GM18861 (cell line): ENCODE measurements at regions not wholly inside any gene's neighbourhood (a gene's known extent, or its start where the extent isn't known, plus 50 kb on each side); places are given as distances from the start of the nearest gene placed in this dataset.

Experiments
- ATAC-seq: cut with Tn5 transposase; IDR thresholded peaks from one replicate; pipeline ENCODE4 v1.9.1; 2021; ENCODE audit not compliant: unreplicated experiment

DNA sequence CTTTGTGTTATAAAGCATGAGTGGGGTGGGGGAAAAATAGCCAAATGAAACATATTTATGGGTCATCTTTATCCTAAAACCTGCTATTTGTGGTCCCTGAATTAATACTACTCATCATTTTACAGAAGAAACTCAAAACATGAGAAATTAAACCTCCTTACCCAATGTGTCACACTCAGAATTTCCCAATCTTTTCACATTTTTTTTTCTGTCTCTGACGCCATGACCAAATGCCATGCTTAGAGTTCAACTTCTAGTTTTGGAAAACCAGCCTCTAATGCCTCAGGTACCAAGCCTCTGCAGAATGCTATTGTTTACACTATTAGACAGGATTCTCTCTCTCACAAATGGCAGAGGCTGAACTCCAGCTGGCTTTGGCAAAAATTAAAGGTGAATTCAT, 505.5 kb upstream of the WWC1 start:
- ATAC-seq, result no peak

DNA sequence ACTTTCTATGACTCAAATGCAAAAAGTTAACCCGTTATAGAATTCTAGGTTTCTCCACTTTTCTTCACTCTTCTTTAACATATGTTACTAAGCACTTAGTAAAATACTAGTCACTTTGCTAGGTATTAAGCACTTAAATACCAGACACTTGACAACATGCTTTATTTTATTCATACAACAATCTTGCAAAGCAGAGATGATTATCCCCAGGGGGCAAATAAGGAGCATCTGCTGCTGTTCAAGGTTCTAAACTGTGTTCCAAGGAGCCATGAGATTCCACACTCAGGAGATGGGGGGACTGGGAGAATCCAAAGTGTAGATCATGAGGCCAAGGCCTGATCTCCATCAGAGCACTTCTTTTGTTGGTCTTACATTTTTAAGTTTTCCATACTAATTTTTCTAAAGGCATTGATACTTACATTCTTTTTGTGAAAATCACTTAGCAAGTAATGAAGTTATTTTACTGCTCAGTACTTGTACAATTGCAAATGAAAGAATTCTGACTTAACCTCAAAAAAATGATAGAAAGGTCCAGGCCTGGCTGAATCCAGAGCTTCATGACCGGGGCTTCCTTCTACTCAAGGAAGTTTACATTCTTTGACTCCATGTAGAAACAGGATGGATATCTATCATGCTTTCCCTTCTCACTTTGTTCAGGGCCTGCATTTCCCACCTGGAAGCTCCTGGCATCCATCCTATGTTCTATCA, 504.4 kb upstream of the WWC1 start:
- no peak for ATAC-seq

DNA sequence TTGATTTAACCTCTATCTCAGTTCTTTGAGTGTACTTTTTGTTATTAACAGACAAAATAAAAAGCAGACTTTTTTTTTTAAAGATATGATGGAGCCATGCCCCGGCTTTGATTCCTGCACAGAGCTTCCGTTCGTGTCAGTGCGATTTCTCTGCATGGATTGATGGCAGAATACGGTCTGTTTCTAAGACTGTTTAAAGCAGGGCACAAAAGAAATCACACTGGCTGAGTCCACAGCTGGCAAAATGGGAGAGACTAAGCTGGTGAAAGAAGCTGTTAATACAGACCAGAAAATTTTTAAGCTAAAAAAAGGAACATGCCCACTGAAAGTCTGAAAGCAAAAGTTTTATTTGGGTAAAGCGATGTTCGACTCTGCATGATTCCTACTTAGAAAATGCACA, 501.4 kb upstream of the WWC1 start:
- ATAC-seq, result no peak

DNA sequence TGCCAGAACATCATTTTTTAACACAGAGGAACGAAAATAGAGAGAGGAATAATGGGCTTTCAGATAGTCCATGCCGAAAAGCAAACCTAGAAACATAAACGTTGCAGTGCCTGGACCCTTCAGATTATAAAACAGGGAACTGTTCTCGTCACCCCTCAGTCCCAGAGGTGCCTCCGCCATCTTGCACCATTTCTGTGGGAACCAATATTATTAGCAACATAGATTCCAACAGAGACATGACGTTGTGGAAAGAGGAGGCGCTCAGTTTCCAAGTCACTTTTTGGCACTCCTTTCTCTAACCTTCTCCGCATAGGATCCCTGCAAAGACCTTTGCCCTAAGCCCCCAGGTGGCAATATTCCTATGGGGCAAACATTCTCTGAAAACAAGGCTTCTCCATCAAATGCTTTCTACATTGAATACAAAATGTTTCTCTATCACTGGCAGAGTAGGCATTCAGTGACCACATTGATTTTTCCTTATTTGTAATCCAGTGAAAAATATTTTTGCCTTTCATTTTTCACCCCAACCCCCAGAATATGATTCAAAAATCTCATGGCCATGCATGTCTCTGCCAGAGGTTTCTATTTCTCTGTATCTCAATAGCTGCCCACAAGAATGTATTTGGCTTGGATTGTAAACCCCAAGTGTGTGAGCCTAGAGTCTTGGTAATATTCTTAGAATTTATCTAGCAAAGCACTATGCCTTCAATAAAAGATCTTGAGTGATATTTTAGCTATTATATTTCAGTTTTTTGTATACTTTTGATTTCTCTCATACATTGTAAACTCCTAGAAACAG, 500.8 kb upstream of the WWC1 start:
- ATAC-seq, result no peak

DNA sequence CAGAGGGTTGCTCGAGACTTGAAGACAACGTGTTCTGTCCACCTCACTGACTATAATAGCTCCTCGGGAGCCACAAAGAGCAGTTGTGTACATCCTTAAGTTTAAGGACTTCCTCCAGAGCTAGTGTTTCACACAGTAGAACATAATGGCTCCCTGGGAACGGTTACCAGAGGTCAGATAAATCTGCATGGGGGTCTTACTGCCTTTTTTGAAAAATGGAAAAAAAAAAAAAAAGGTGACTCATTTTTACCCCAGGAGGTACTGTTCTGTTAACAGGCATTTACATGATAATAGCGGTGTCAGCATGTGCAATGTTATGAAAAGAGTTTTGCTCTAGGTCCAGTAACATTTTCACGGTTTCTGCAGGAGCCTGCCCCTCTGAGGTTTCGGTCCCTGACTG, 498.9 kb upstream of the WWC1 start:
- no peak for ATAC-seq

DNA sequence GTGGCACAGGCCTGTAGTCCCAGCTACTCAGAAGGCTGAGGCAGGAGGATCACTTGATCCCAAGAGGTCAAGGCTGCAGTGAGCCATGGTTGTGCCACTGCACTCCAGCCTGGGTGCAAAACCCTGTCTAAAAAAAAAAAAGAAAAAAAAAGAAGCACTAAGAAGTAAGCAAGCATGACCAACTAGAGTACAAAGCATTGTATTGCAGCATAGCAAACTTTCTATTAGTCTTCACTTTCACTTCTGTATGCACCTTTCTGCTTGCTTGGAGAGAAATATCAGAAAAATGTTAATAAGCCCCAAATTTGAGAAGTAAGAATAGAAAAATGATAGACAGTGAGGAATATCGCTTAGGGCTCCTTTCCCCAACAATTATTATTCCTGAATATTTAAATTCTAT, 497.7 kb upstream of the WWC1 start:
- ATAC-seq, result no peak

DNA sequence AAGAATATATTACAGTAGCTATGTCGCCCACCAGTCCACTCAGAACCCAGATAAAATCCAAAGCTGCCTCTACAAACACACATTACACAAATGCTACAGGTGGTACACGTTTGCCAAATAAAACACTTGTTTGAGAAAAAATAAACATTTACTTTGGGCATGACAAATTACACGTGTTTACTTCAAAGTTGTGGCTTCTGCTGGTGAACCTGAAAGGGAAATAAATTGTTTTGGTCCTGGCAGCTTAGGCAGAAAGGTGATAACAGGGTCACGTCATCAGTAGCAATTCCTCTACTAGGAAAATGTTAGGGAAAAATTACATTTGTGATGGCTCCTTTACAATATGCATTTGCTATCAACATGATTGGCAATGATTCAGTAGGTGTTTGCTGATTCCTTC, 497.3 kb upstream of the WWC1 start:
- no peak for ATAC-seq

DNA sequence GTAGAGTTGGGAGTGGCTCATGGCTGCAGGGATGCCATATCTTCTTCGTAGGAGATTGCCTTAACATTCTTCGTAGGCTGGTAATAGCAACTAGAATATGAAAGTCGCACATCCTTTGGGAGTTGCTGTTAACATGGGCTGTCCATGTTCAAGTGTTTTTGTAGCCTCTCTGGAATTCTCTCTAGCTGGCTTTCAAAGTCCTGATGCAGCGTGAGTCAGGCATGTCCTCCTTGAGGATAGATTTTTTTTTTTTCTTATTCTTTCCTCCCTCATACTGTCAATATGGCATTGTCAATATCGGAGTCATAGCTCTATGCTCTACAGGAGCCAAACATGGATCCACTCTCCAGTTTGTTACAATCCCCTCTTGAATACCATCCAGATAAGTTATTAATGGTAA, 494.8 kb upstream of the WWC1 start:
- ATAC-seq, result no peak

DNA sequence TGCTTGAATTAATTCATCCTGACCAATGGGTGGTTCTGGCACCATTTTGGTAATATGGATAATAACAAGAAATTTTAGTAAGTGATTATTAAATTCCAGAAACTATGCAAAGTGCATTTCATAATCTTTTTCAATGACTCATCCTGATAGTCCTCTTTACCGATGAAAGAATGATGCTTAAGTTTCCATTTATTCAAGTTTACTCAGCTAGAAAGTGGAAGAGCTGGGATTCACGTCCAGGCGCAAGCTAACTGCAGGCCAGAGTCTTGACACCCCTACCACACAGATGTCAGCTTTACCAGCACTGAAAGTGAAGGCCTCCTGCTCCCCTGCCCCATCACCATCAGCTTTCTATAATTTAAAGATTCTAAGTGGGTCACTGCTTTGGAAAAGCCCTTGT, 493.5 kb upstream of the WWC1 start:
- ATAC-seq, result no peak

DNA sequence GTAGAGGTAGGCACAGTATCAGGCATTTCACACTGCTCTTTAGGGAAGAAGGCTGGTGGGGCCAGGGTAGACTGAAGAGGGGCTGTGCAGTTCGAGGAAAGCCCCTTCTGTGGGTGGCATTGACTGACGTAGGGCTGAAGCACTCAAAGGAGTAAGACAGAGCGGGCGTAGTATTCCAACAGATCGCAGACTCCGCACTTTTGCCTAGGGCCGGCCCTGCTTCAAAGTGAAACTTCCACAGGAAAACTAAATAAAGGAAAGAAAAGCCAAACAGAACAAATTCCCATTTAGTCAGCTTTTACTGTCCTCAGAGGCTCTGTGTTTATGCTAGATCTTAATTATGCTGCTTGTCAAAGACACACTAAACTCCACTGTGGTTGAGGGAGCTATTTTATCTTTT, 493.0 kb upstream of the WWC1 start:
- ATAC-seq, result no peak

DNA sequence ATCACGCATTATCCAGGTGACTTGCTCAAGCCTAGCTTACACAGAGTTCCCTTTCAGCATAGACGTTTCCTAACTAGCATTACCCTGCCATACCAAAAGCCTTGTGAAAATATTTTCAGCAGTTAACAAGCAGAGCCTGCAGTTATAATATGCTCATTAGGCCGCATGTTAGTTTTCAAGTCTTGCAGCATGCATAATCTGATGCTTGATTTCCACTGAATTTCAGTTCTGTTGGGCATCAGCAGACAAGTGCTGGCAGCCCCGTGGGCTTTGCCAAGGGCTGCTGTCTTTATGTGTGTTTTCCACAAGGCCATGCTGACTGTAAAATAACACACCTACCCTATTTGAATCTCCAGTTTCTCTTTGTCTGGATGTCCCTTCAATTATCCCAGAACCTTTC, 491.0 kb upstream of the WWC1 start:
- ATAC-seq, result no peak

DNA sequence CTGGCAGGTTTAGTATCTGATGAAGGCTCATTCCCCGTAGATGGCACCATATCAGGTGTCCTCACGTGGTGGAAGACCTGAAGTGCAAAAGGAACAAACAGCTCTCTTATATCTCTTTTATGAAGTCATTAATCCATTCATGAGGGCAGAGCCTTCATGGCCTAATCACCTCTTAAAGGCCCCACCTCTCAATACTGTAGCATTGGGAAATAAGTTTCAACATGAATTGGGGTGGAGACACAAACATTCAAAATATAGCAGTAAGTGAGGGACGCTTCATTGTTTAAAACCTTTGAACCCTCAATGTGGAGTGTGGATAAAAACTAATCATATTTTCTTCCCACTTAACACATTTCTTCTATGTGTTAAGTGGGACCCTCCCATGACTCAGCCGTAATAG, 489.4 kb upstream of the WWC1 start:
- no peak for ATAC-seq

DNA sequence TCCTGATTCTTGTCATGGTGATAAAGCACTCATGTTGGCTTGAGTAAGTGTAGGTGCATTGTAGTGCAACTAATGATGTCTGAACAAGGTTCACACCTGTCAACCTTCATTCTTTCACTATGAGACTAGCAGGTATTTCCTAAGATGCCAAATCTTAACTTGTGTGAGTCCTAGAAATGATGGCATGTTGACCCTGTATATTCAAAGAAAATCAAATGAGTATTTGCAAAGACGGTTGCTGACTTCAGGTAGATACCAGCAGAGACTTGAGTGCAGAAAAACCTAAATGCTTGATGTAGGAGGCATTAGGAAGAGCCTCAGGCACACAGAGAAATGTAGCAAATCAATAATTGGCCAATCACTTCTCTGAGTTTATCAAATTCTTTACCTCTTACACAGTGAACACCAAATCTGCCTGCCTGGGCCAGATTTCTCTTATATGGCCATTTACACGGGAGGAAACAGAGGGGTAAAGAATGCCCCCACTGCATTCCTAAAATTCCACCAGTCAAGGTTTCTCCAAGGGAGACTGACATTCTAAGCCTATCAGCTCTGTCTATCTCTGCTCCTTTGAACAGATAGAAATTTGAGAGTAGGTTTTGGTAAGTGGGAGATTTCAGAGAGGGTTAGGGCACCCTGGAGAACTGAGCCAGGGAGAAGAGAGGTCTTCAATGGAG, 488.6 kb upstream of the WWC1 start:
- no peak for ATAC-seq

DNA sequence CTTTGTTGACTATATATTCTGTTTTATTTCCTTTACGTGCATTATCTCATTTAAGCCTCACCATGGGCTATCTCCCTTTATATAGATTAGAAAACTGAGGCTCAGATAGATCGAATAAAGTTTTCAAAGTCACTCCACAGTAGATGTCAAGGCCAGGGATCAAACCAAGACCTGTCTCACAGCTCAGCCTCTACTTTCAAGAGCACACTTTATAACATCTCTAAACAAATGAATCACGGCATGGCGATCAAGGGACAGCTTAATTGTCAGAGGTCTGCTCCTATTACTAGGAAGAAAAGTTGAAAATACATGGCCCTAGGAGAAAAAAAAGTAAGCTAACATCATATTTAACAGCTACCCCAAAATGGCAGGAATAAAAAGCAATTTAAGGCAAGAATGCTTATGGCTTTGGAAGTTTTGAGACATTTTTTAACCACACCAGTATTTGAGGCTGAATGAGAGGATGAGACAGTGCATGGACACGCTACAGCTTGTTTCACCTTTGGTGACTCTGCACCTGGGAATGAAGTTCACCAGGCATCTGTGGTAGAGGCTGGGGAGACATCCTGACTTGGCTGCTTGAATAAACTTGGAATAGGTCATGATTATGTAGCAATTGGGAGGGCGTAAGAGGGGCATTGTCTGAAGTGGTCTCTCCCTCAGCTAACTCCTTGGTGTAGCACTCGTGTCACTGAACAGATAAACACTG, 486.8 kb upstream of the WWC1 start:
- ATAC-seq, result no peak

DNA sequence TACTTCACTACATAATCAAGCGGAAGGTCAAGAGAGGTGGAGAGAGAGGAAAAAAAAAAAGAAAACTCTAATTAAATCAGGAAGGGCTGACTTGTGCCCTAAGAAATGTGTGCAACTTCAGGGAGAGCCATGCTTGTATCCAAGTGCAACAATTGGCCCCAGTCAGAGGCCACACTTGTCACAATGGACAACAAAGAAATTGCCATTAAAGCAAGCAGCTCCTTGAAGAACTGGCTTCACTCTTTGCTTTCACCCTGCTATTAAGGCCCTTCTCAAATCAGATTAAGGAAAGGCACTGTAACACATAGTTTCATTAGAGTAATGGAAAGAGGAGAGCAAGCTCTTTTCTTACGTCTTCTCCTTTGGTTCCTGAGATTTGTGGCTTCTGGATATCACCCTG, 480.9 kb upstream of the WWC1 start:
- ATAC-seq, result no peak

DNA sequence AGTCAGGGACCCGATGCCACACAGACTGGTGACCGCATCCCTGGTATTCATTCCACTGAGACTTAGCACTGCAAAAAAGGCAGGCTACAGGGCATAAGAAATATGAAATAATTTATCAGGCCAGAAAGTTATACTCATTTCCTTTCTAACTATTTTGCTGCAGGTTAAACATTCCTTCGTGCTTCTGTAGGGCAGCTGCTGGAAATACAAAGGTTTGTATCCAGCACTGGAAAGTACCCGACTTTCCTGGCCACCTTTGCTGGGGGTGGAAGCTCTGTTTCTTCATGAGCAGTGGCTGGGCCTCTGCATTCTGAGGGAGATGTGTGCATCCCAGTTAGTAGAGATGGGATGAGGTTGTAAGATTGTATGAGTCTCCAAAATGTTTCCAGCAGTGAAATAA, 478.6 kb upstream of the WWC1 start:
- no peak for ATAC-seq

DNA sequence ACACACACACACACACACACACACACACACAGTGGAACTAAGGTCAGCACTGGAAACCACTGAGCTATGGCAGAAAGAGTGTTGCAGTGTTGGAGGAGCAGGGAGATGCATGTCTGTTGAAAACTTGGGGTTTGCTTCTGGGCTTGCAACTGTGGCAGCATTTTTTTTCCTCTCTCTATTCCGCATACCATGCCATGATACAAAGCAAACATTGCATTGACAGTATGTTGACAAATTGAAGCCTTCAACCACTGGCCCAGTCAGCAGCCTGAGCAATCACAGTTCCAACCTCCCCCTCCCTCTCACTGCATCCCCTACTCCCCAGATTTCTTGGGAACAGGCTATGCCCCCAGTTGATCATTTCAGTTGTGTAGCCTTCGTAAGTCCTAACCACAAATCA, 478.1 kb upstream of the WWC1 start:
- ATAC-seq, result no peak

DNA sequence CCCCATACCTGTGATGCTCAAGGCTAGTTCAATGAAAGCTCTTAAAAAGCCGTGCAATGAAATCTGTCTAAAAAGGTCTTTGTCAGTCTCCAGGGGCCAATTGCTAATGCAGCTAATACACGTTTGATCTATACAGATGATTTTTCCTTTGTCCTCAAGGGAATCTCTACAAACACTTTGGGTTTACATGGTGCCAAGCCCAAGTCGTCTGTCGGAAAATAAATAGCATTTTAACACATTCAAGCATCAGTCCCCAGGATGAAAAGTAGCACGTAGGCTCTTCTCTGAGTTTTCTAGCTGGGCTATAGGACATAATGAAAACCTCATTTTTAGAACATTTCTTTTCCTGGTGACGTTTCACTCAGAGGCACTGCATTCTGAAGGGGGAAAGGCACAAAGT, 477.4 kb upstream of the WWC1 start:
- no peak for ATAC-seq

DNA sequence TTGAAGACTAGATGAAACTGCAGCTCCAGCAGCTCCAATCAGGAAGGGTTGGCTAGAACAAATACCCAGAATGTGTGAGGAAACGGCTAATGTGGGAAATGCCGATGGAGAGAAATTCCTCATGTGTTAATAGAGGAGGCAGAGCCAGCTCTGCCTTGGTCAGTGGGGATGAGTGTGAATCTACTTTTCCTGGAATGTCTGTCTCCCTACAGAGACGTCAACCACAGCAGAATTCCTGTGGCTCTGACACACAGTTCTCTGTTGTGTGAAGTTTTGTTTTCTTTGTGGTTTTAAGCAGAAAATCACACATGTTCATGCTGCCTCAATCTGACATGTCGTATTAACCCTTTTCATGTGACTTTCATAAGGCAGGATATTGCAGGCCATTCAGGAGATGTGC, 476.6 kb upstream of the WWC1 start:
- ATAC-seq, result no peak

DNA sequence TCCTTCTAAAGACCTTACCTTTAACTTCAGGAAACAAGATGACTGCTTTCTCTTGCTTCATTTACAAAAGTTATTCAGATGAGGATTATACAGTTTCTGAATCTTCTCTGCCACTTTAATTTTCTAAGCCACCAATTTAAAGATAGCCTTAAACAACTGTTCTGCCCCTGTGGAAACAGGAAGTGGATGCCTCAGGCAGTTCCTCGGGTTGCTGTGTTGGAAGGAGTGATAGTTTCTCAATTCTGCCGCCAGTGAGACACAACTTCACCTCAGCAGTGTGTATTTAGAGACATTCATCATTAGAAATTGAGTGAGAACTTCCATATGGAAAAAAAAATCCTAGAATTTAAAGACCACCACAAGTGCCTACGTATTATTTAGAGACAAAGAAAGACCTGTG, 475.1 kb upstream of the WWC1 start:
- ATAC-seq, result no peak

DNA sequence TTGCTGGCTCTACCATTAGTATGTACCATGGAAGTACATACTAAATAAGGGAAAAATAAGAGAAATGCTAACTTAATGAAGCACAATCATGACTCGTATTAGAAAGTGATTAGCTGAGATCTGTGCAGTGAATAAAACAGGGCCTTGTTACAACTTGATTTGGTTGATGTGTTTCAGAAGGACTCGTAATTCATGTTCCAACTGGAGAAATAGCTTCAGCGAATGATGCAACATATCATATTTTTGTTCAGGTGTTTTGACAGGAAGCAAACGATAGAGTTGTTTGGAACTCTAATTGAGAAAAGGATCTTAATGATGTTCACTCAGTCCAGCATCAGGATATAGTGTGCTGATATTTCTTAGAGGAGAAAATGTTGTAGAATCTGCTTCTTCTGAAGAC, 474.6 kb upstream of the WWC1 start:
- ATAC-seq, result no peak

DNA sequence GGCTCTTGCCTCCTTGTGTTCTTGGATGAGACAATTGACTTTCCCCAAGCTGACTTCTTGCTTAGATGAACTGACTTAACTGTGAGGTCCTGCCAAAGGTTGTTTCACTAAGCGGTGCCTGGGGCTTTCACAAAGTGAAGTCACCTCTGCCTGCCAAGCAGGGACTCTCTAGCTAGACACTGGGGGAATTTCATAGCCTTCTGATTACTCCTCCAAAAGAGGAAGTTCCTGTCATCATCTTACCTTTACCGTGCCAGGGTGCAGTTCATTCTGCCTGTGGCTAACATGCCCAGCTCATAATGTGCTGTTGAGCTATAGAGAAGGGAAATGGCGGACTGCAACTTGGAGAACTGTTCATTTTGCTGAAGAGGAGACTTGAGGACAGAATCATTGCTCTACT, 472.0 kb upstream of the WWC1 start:
- ATAC-seq, result peak; percentile 95
